NCI-H187 (cell line): ENCODE measurements at regions not wholly inside any gene's neighbourhood (a gene's known extent, or its start where the extent isn't known, plus 50 kb on each side); places are given as distances from the start of the nearest gene placed in this dataset.
"Not testable (repeated sequence)": the region's sequence is repeated elsewhere in the genome, so short reads cannot be mapped to it uniquely, and the experiment has no call there.

Experiments used
- DNase-seq, 2 experiments: peaks; one replicate each; lab custom pipeline; 2025; lab: John Stamatoyannopoulos, UW

DNA sequence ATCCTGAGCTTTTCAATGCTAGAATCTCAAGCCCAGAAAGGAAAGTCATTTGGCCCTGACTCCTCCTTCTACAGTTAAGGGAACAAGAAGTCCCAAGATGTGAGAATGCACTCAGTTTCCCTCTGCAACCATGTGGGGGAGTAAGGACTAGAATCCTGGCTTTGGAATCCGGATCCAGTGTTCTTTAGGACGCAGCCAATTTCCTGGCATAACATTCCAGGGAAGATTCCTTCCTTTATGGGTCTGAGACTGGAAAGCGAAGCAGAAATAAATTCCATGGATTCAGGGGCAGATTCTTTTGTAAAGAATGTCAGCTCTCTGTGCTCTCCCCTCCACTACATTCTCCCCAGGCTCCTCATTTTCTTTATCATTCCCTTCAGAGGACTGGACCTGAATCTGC, 151.8 kb upstream of the SOX14 start:
- DNase-seq, result no peak

DNA sequence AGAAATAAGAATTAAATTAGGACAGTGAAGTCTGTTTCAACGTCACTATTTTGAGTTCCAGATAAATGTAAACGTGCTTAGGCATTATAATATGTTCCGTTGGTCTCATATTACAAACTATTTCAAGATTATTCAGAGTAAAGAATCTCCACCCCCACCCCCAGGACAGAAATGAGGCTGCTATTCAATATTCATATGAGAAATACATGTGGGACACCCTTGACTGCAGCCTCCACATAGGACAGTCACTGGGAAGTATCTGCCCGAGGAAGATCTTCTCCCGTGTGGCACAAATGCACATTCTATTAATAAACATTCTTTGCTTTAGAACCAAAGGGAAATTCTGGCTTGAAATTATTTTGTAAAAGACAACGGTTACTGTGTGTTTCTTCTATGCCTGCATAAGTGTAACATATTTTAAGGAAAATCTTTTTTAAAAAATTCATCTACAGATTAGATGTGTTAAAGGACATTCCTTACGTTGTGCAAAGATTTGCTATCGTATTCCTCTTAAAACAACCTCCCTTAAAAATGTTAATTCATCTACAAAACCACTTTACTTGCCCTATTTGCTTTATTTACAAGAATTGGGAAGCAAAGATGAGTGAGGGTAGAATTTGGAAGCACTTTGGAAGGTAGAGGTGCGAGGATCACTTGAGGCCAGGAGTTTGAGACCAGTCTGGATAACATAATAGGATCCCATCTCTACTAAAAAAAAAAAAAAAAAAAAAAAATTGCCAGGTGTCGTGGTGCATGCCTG, 148.3 kb upstream of the SOX14 start:
- no peak for DNase-seq

DNA sequence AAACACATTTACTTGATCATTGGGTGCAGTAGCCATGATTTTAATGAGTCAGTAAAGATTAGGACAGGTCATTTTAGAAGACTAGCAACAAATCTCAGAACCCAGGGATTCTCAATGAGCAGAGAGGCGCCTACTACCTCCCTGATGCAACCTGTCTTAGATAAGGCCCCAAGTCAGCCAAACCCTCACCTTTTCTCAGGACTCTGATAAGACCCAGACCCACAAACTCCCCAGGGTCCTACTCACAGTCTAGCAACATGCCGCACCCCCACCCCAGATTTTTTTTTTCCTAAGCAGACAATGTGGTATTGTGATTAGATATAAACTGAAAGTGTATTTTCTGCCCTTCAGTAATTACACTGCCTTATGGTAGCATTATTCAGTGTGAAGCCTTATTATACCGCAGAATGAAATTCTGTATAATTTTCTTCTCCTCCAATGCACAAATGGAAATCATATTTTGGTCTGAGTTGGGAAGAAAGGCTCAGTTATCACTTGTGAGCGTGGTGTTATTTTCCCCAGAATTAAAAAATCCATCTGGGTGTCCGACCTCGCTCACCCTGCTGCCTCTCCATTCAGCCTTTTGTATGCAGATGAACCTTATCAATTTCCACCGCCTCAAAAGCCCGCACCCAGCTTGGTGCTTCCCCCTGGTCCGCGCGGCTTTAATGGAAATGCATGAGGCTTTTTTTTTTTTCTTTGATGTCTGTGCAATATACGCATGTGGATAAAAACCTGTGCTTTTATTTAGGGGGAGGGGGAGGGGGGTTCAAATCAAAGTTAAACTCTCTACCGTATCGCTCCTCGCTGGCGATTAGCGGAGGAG, 122.0 kb upstream of the SOX14 start:
- no peak for DNase-seq

DNA sequence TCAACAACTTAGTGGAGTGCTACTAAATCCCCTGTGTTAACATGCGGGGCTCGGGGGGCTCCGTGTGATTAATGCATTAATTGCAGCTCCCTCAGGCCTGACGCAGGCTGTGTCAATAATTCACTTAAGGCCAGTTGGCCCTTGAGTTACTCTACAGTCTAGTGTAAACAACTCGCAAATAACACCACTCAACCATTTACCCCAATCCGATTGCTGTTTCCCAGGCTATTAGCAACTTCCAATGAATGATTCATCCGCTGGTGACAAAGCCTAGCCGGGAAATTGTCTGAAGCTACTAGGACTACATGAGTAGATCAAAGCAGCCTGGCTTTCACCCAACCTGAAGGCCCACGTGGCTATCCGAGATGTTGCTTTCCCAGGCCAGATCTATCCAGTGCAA, 121.3 kb upstream of the SOX14 start:
- DNase-seq, result no peak

DNA sequence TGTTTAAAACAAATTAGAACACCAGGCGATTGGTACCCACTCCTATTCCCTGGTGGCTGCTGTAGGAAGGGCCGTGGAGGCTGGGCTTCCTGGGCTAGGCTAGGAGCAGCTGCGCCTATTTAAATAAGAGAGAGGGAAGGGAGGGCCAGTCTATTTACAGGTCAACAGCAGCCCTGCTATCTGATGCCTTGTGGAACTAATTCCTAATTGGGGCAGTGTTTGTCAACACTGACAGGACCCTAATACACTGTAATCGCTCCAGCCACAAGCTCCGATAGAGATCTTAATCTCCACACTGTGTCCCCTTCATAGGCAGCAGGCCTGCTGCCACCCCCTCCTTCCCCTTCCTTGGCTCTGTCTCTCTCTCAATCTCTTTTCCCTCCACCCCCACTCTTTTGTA, 116.9 kb upstream of the SOX14 start:
- DNase-seq, result no peak

DNA sequence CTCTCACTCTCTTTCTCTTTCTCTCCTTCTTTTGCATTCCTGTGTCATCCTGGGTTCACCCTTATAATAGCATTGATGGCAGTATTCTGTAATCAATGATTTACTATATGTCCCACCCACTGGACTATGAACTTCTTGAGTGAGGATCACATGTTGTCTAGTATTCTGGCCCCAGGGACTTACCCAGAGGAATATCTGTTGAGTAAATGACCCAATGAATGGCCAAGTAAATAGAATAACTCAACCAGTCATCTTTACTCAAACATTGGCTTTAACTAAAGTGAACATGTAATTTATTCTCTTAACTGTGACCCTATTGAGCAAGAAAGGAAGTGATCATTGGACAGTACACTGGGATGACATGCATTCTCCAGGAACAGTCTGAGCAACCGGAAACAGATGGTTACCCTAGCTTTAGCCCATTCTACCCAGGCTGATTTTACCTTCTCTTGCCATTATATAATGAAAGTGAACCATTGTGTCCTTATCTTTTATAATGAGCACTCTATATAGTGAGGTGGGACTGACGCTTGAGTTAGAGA, 94.5 kb upstream of the SOX14 start:
- DNase-seq, result no peak

DNA sequence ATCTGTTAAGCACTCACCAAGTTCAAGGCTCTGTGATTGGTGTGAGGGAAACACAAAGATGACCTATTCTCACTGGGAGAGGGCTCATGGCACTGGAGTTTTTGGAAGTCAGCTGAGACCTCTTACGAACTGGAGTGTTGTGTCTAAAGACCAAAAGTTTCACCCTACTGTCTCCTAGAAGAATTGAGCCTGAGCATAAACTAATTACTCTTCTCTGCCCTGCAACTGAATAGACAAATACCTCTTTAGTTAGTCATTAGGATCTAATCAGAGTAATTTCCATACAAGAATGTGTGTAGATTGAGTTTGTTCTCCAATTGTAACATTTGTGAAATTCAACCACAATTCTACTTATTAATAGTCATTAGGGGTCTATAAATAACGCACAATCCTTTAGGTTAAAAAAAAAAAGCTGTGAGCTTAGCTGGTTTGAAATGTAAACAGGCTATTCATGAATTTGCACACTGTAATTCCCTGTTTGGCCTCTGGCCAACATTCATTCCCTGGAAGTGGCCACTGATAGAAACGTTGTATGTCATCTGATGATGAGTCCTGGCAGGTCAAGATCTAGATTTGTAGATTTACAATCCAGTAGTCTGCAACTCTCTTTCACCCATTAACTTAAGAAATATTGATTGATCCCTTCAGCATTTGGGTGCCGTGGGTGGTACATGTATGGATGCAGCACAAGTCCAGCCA, 76.8 kb upstream of the SOX14 start:
- DNase-seq, result no peak

DNA sequence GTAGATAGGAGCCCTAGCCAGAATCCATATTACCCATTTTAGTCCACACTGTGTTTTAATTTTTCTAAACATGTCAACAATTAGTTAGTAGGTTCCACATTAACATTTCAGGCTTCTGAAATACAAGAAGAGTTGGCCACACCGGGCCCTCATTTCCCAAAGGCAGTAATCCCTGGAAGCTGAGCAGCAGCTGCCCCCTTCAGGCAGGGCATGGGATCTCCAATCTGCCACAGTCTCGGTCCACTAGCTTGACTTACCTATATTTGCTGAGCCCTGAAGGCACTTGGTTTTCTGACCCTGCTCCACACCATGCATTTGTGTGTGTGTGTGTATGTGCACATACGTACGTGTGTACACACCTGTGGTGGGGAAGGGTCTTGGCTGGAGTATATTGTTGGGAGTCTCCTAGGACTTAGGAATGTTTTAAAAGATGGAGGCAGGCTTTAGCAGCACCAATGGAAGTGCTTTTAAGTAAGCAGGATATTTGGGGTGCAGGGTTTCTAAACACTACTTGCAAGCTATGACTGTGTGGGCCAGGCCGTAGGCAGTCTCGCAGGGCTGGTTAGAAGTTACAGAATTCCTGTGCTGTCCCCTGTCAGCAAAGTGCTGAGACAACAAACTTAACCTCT, 71.2 kb upstream of the SOX14 start:
- no peak for DNase-seq

DNA sequence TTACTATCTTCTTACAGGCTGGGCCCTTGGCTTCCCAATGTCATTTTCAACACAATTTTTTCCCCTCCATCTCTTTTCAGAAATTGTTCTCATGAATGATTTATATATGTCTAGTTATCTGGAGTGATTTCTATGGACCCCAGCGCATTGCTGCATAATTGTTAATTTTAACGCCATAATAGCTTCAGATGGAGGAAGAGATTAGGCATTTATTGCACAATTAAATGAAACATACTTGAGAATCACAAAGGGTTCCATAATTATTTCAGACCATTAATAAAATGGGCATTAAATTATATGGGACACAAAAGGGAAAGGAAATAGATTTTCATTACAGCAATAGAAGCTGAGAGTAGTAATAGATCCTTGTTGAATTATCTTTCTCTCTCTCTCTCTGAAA, 70.3 kb upstream of the SOX14 start:
- no peak for DNase-seq

DNA sequence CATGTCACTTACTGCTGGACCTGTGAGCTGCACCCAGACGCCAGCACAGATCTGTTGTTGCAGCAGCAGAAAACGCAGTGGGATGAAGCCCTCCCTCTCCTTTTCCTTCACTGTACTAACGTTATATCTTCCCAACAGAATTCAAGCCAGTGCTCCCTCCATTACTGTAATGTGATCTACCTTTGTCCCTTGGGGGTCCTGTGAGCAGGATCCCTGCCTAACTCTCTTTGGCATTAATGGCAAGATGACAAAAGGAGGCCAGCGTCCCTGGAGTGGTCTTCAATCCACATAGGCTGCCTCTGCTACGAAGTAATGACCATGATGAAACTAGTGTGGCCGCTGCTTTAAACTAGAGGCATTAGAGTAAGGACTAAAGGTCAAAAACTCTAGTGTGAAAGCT, 69.3 kb upstream of the SOX14 start:
- DNase-seq, result no peak

DNA sequence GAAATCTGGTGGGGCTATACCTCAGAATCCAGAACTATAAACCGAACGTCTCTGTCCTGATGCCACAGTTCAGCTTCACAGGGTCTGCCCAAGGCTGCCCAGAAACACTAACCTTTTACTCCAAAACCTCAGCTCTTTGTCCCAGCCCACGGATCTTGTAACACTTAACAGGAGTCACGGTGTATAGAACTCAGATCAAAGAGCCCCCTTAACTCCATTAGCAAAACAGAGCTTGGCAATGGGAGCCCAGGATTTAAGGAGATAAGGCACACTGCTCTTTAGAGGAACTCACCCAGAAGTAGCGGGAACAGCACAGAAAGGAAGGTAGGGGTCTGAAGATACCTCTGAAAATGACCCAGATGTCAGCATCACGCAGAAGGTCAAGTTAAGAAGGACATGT, 68.8 kb upstream of the SOX14 start:
- no peak for DNase-seq

DNA sequence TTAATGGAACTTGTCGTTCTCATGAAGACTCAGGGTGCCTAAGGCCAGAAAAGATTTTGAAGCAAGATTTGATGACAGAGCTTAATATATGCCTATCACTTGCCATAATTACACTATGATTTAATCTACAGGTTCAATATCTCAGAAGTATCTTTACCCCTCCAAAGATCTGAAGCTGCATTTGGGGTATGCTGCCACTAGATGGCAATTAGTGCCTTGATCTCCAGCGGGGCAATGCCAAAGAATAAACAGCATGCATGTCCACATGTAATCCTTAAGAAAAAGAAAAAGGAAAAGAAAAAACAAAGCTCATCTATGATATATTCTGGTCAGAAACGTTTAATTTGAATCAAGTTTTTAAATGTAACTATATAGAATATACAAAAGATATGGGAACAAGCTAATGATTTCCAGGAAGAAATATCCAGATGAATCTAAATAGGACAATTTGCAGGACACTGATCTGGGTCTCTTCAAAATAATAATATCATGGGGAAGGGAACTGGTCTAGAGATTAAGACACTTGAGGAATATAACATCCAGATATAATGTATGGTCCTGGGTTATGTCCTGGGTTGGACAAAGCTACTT, 55.0 kb upstream of the SOX14 start:
- DNase-seq, result no peak

DNA sequence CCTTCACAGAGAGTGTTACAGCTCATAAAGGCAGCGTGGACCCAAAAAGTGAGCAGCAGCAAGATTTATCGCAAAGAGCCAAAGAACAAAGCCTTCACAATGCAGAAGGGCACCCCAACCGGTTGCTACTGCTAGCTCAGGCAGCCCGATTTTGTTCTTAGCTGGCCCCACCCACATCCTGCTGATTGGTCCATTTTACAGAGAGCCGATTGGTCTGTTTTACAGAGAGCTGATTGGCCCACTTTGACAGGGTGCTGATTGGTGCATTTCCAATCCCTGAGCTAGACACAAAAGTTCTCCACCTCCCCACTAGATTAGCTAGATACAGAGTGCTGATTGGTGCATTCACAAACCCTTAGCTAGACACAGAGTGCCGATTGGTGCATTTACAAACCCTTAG, 50.1 kb upstream of the SOX14 start:
- not testable (repeated sequence) for DNase-seq
